IMR-90 (cell line): ENCODE measurements at regions not wholly inside any gene's neighbourhood (a gene's known extent, or its start where the extent isn't known, plus 50 kb on each side); places are given as distances from the start of the nearest gene placed in this dataset.

Experiments used
- BHLHE40 ChIP-seq: fragments of 150-350 bp; IDR thresholded peaks from 2 replicates; pipeline ENCODE4 v1.6.1; 2016; ENCODE audit warnings: mild to moderate bottlenecking, low read depth, low read length
- CEBPB ChIP-seq: IDR thresholded peaks from 2 replicates; pipeline ENCODE4 v1.6.1; 2012; ENCODE audit warnings: low read depth, low read length, improper control_type of control experiment
- CHD1 ChIP-seq: IDR thresholded peaks from 2 replicates; pipeline ENCODE4 v1.6.1; 2012; ENCODE audit warnings: low read depth, low read length, improper control_type of control experiment
- ELK1 ChIP-seq: fragments of 150-350 bp; IDR thresholded peaks from 2 replicates; pipeline ENCODE4 v1.6.1; 2016; ENCODE audit warnings: low read depth, mild to moderate bottlenecking, low read length, moderate library complexity, borderline replicate concordance
- FOS ChIP-seq: fragments of 150-350 bp; IDR thresholded peaks from 2 replicates; pipeline ENCODE4 v1.6.1; 2016; ENCODE audit warnings: low read depth, low read length
- MAFK ChIP-seq: IDR thresholded peaks from 2 replicates; pipeline ENCODE4 v1.6.1; 2012; ENCODE audit warnings: low read depth, low read length, improper control_type of control experiment
- NFE2L2 ChIP-seq: fragments of 150-350 bp; IDR thresholded peaks from 2 replicates; pipeline ENCODE4 v1.6.1; 2016; ENCODE audit warnings: low read depth, mild to moderate bottlenecking, low read length
- POLR2A ChIP-seq: IDR thresholded peaks from 2 replicates; pipeline ENCODE4 v1.6.1; 2012; ENCODE audit warnings: mild to moderate bottlenecking, low read depth, low read length
- RAD21 ChIP-seq: IDR thresholded peaks from 2 replicates; pipeline ENCODE4 v1.6.1; 2012; ENCODE audit warnings: low read length, improper control_type of control experiment
- RCOR1 ChIP-seq: IDR thresholded peaks from 2 replicates; pipeline ENCODE4 v1.6.1; 2012; ENCODE audit warnings: mild to moderate bottlenecking, low read length, improper control_type of control experiment; ENCODE audit not compliant: insufficient replicate concordance
- RFX5 ChIP-seq: IDR thresholded peaks from 2 replicates; pipeline ENCODE4 v1.8.0; 2012; ENCODE audit warnings: low read depth, mild to moderate bottlenecking, low read length, moderate library complexity
- SMC3 ChIP-seq: fragments of 150-350 bp; IDR thresholded peaks from 2 replicates; pipeline ENCODE4 v1.6.1; 2016; ENCODE audit warnings: low read depth, mild to moderate bottlenecking, antibody characterized with exemption, low read length, moderate library complexity
- USF2 ChIP-seq: fragments of 150-350 bp; IDR thresholded peaks from 2 replicates; pipeline ENCODE4 v1.6.1; 2017; ENCODE audit warnings: mild to moderate bottlenecking, antibody characterized with exemption, low read length, low read depth
- TF ChIP-seq, protein P1 (sequence below): conservative IDR thresholded peaks from 2 replicates; pipeline ENCODE4 v1.5.1; 2012; ENCODE audit warnings: mild to moderate bottlenecking, low read depth, low read length, improper control_type of control experiment

DNA sequence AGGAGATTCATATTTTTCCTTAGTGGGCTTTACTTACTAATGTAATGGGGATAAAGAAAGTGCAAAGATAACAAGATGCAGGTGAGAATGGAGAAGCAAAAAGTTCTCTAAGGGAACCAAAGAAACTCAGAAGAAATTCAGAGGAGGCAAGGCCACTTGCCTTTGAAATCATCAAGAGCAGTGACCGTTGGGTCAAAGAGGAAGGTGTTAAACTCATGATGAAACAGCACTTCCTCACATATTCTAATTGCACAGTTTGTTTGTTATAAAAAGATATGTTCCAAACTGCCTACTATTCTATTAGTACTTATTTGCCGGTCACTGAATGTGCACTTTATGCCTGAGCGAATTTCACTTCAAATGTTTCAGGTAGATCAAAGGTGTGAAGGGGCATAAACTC lies 975.1 kb downstream of the BCL11A start:
- TF ChIP-seq, protein P1, sequence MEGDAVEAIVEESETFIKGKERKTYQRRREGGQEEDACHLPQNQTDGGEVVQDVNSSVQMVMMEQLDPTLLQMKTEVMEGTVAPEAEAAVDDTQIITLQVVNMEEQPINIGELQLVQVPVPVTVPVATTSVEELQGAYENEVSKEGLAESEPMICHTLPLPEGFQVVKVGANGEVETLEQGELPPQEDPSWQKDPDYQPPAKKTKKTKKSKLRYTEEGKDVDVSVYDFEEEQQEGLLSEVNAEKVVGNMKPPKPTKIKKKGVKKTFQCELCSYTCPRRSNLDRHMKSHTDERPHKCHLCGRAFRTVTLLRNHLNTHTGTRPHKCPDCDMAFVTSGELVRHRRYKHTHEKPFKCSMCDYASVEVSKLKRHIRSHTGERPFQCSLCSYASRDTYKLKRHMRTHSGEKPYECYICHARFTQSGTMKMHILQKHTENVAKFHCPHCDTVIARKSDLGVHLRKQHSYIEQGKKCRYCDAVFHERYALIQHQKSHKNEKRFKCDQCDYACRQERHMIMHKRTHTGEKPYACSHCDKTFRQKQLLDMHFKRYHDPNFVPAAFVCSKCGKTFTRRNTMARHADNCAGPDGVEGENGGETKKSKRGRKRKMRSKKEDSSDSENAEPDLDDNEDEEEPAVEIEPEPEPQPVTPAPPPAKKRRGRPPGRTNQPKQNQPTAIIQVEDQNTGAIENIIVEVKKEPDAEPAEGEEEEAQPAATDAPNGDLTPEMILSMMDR, result no peak
- no peak for TF ChIP-seq USF2
- no peak for TF ChIP-seq RAD21
- TF ChIP-seq SMC3, result no peak
- no peak for TF ChIP-seq BHLHE40
- TF ChIP-seq CEBPB, result no peak
- TF ChIP-seq ELK1, result no peak
- no peak for TF ChIP-seq POLR2A
- TF ChIP-seq RCOR1, result no peak
- TF ChIP-seq RFX5, result no peak
- TF ChIP-seq MAFK, result no peak
- TF ChIP-seq FOS, result no peak
- TF ChIP-seq CHD1, result no peak
- TF ChIP-seq NFE2L2, result no peak
